ENCODE measurements at regions not wholly inside any gene's neighbourhood (a gene's known extent, or its start where the extent isn't known, plus 50 kb on each side); places are given as distances from the start of the nearest gene placed in this dataset.
A peak's percentile ranks its signal among the peaks of the same experiment; 100 is the strongest.

- Histone ChIP-seq H3K27me3 (replicated peaks; ENCODE audit: insufficient read depth, low read length) (no peaks in the 10 kb centered on the region), H3K4me3 (ENCODE audit: low read length) (peak overlapping the region; percentile 48), H3K9me2 (replicated peaks; ENCODE audit: insufficient read depth, low read length) (no peaks in the 10 kb centered on the region), H3K27ac (ENCODE audit: low read length) (no peak overlapping the region), H4K20me1 (ENCODE audit: insufficient read depth, low read length) (no peaks in the 10 kb centered on the region), H3K9ac (ENCODE audit: low read length) (peak overlapping the region; percentile 17; the same call in 1 of the 2 replicates), H3K4me2 (ENCODE audit: low read depth, low read length) (peak overlapping the region; percentile 78), H3K9me3 (replicated peaks; ENCODE audit: insufficient read depth, low read length) (no peaks in the 10 kb centered on the region), H3K4me1 (ENCODE audit: low read length) (no peaks in the 10 kb centered on the region; the same call in 1 of the 2 replicates), H2AFZ (ENCODE audit: low read length) (peak overlapping the region; percentile 68), H3F3A (ENCODE audit: insufficient read depth, low read length) (peaks cover 3% of the 10 kb centered on the region; the same call in 1 of the 2 replicates), H3K36me3 (replicated peaks; ENCODE audit: insufficient read depth, low read length) (no peaks in the 10 kb centered on the region), H3K79me2 (ENCODE audit: low read length) (no peaks in the 10 kb centered on the region)
- peak; percentile 51 for DNase-seq
- TF ChIP-seq EZH2 (optimal IDR thresholded peaks at IDR 0.05; ENCODE audit: low read depth, low read length) = no peak
- TF ChIP-seq EZH2phosphoT487 (IDR thresholded peaks at IDR 0.05; ENCODE audit: low read length) = no peak
- no peak for TF ChIP-seq CTCF (IDR thresholded peaks at IDR 0.05; ENCODE audit: low read length)
Measured at GRCh38 chr10:55509168-55509567, 708.1 kb upstream of the PCDH15 start.

- no peak overlapping the region for H3K9ac ChIP-seq (ENCODE audit: low read length)
Measured at GRCh38 chr10:55500931-55501559, 700.0 kb upstream of the PCDH15 start.

GRCh38 chr10:55497893-55498499, 697.0 kb upstream of the PCDH15 start:
- no peaks in the 10 kb centered on the region for H3K4me1 ChIP-seq (ENCODE audit: low read length)
- DNase-seq = no peak
- no peaks in the 10 kb centered on the region for H3K9me3 ChIP-seq (replicated peaks; ENCODE audit: insufficient read depth, low read length)
- no peaks in the 10 kb centered on the region for H3F3A ChIP-seq (ENCODE audit: insufficient read depth, low read length)
- no peak overlapping the region for H3K4me2 ChIP-seq (ENCODE audit: low read depth, low read length)
- no peak overlapping the region for H3K4me3 ChIP-seq (ENCODE audit: low read length)
- no peak for TF ChIP-seq CTCF (IDR thresholded peaks at IDR 0.05; ENCODE audit: low read length)
- TF ChIP-seq EZH2 (optimal IDR thresholded peaks at IDR 0.05; ENCODE audit: low read depth, low read length) = no peak
- TF ChIP-seq EZH2phosphoT487 (IDR thresholded peaks at IDR 0.05; ENCODE audit: low read length) = no peak
- no peak overlapping the region for H2AFZ ChIP-seq (ENCODE audit: low read length)
- H4K20me1 ChIP-seq (ENCODE audit: insufficient read depth, low read length) = no peaks in the 10 kb centered on the region
- no peaks in the 10 kb centered on the region for H3K36me3 ChIP-seq (replicated peaks; ENCODE audit: insufficient read depth, low read length)
- no peak overlapping the region for H3K9ac ChIP-seq (ENCODE audit: low read length)
- H3K27me3 ChIP-seq (replicated peaks; ENCODE audit: insufficient read depth, low read length) = no peaks in the 10 kb centered on the region
- no peaks in the 10 kb centered on the region for H3K9me2 ChIP-seq (replicated peaks; ENCODE audit: insufficient read depth, low read length)
- H3K79me2 ChIP-seq (ENCODE audit: low read length) = no peaks in the 10 kb centered on the region
- no peak overlapping the region for H3K27ac ChIP-seq (ENCODE audit: low read length)

More at GRCh38 chr10:55500931-55501559, 700.0 kb upstream of the PCDH15 start:
- no peaks in the 10 kb centered on the region for H3K9me3 ChIP-seq (replicated peaks; ENCODE audit: insufficient read depth, low read length)
- H2AFZ ChIP-seq (ENCODE audit: low read length) = no peak overlapping the region
- no peaks in the 10 kb centered on the region for H3K27me3 ChIP-seq (replicated peaks; ENCODE audit: insufficient read depth, low read length)
- H3K27ac ChIP-seq (ENCODE audit: low read length) = no peak overlapping the region
- H3K36me3 ChIP-seq (replicated peaks; ENCODE audit: insufficient read depth, low read length) = no peaks in the 10 kb centered on the region
- H3K79me2 ChIP-seq (ENCODE audit: low read length) = no peaks in the 10 kb centered on the region
- no peak overlapping the region for H3K4me3 ChIP-seq (ENCODE audit: low read length)
- H3K4me2 ChIP-seq (ENCODE audit: low read depth, low read length) = no peak overlapping the region
- TF ChIP-seq CTCF (IDR thresholded peaks at IDR 0.05; ENCODE audit: low read length) = peak; percentile 73
- TF ChIP-seq EZH2 (optimal IDR thresholded peaks at IDR 0.05; ENCODE audit: low read depth, low read length) = no peak
- no peak for TF ChIP-seq EZH2phosphoT487 (IDR thresholded peaks at IDR 0.05; ENCODE audit: low read length)
- H3F3A ChIP-seq (ENCODE audit: insufficient read depth, low read length) = no peaks in the 10 kb centered on the region
- no peaks in the 10 kb centered on the region for H3K4me1 ChIP-seq (ENCODE audit: low read length)
- peak; percentile 49 for DNase-seq
- no peaks in the 10 kb centered on the region for H4K20me1 ChIP-seq (ENCODE audit: insufficient read depth, low read length)
- H3K9me2 ChIP-seq (replicated peaks; ENCODE audit: insufficient read depth, low read length) = no peaks in the 10 kb centered on the region
